B cell (primary cell): ENCODE measurements at regions not wholly inside any gene's neighbourhood (a gene's known extent, or its start where the extent isn't known, plus 50 kb on each side); places are given as distances from the start of the nearest gene placed in this dataset.

ENCODE experiments used
- ATAC-seq: fragments of 200-7000 bp; cut with Tn5 transposase; one replicate; pipeline ENCODE4 v1.10.0; 2021; ENCODE audit warnings: low read depth, mild to moderate bottlenecking, moderate number of reproducible peaks, moderate library complexity
- CTCF ChIA-PET: fragments of 350-600 bp; sonication (Branson Sonifier 250); formaldehyde crosslinking; loops from one replicate; lab custom pipeline; 2021; ENCODE audit warnings: antibody characterized with exemption, inconsistent platforms; lab: Charles Lee
- POLR2A ChIA-PET: fragments of 350-600 bp; sonication (Branson Sonifier 250); formaldehyde crosslinking; loops from one replicate; lab custom pipeline; 2021; ENCODE audit warnings: antibody characterized with exemption; lab: Charles Lee
- DNase-seq: peaks from one replicate; pipeline ENCODE4 v3.0.0; 2013
- H2AFZ ChIP-seq: 2 replicates; pipeline ENCODE4 v1.6.1; 2012; ENCODE audit warnings: mild to moderate bottlenecking, low read depth, low read length; ENCODE audit not compliant: insufficient read depth, poor library complexity, severe bottlenecking
- H3K27ac ChIP-seq, 2 donors: 1 replicate in 1 of 2; 2 replicates in 1 of 2; pipeline ENCODE4 v1.5.1; 2012 to 2013; ENCODE audit warnings: low read length in 2 of 2, mild to moderate bottlenecking in 2 of 2, moderate library complexity in 1 of 2
- H3K27me3 ChIP-seq, 4 experiments: fragments of 200-600 bp in 1 of 4; sonication (generic) in 1 of 4; replicated peaks in 1 of 4; 1 replicate in 2 of 4; 2 replicates in 2 of 4; pipeline versions ENCODE4 v1.6.1 to v1.7.0; 2013 to 2016; ENCODE audit warnings: low read length in 3 of 4, mild to moderate bottlenecking in 2 of 4, mixed read lengths in 1 of 4, moderate library complexity in 1 of 4; ENCODE audit not compliant: insufficient read depth in 4 of 4, control insufficient read depth in 3 of 4; ENCODE audit errors: control extremely low read depth in 1 of 4
- H3K36me3 ChIP-seq, 2 experiments: replicated peaks in 1 of 2; 1 replicate in 1 of 2; 2 replicates in 1 of 2; pipeline versions ENCODE4 v1.6.1 to v1.7.1; 2013; ENCODE audit warnings: low read length in 1 of 2; ENCODE audit not compliant: insufficient read depth in 2 of 2, control insufficient read depth in 1 of 2; ENCODE audit errors: control extremely low read depth in 1 of 2, extremely low read depth in 1 of 2
- H3K4me1 ChIP-seq, 2 donors: fragments of 200-600 bp in 1 of 2; sonication (generic) in 1 of 2; 1 replicate in 1 of 2; 2 replicates in 1 of 2; pipeline versions ENCODE4 v1.5.1 to v1.6.1; 2013 to 2017; ENCODE audit warnings: low read length in 2 of 2; ENCODE audit not compliant: control insufficient read depth in 2 of 2, insufficient read depth in 2 of 2
- H3K4me2 ChIP-seq: replicated peaks from 2 replicates; pipeline ENCODE3; 2012; ENCODE audit warnings: mild to moderate bottlenecking, low read depth, low read length; ENCODE audit not compliant: poor library complexity, severe bottlenecking
- H3K4me3 ChIP-seq, 5 experiments: fragments of 200-600 bp in 1 of 5; sonication (generic) in 1 of 5; 1 replicate in 3 of 5; 2 replicates in 2 of 5; pipeline versions ENCODE4 v1.5.1 to v1.7.0; 2011 to 2016; ENCODE audit warnings: low read length in 4 of 5, mild to moderate bottlenecking in 4 of 5, low read depth in 2 of 5, control low read depth in 1 of 5, moderate library complexity in 1 of 5; ENCODE audit not compliant: insufficient read depth in 1 of 5; ENCODE audit errors: control extremely low read depth in 1 of 5, extremely low read depth in 1 of 5
- H3K79me2 ChIP-seq: fragments of 200-600 bp; sonication (generic); one replicate; pipeline ENCODE4 v1.6.0; 2016; ENCODE audit warnings: low read length; ENCODE audit not compliant: control insufficient read depth, insufficient read depth
- H3K9ac ChIP-seq: fragments of 200-600 bp; sonication (generic); 2 replicates; pipeline ENCODE4 v1.6.1; 2017; ENCODE audit warnings: mild to moderate bottlenecking, low read length, moderate library complexity
- H3K9me3 ChIP-seq, 3 donors: one replicate each; pipeline versions ENCODE4 v1.6.1 to v1.7.1; 2013; ENCODE audit warnings: low read length in 2 of 3; ENCODE audit not compliant: control insufficient read depth in 2 of 3, insufficient read depth in 1 of 3; ENCODE audit errors: control extremely low read depth in 1 of 3
- H4K20me1 ChIP-seq: 2 replicates; pipeline ENCODE4 v1.6.0; 2012; ENCODE audit warnings: mild to moderate bottlenecking, low read length; ENCODE audit not compliant: insufficient read depth, control insufficient read depth, poor library complexity, severe bottlenecking
- H3K27ac Mint-ChIP-seq: one replicate; pipeline ENCODE4 v1.8.0; 2021; ENCODE audit warnings: mixed read lengths
- H3K27me3 Mint-ChIP-seq: one replicate; pipeline ENCODE4 v1.8.0; 2021; ENCODE audit warnings: mixed read lengths
- H3K4me1 Mint-ChIP-seq: one replicate; pipeline ENCODE4 v1.8.0; 2021; ENCODE audit warnings: mixed read lengths
- H3K4me3 Mint-ChIP-seq: one replicate; pipeline ENCODE4 v1.8.0; 2021; ENCODE audit warnings: mixed read lengths
- H3K9me3 Mint-ChIP-seq: one replicate; pipeline ENCODE4 v1.8.0; 2022; ENCODE audit warnings: mixed read lengths; ENCODE audit not compliant: insufficient read depth
- CTCF ChIP-seq: fragments of 200-600 bp; IDR thresholded peaks from one replicate; pipeline ENCODE4 v1.8.0; 2022; ENCODE audit warnings: antibody characterized with exemption, mild to moderate bottlenecking
- EZH2 ChIP-seq: IDR thresholded peaks from 2 replicates; pipeline ENCODE4 v1.6.1; 2012; ENCODE audit warnings: borderline replicate concordance, low read depth, mild to moderate bottlenecking, moderate library complexity, low read length; ENCODE audit not compliant: insufficient read depth, poor library complexity, severe bottlenecking
- WGBS: methylation state at CpG from one replicate; pipeline ENCODE4 v1.1.5; 2013; ENCODE audit warnings: missing lambda C conversion rate; ENCODE audit not compliant: insufficient coverage; 5-methylcytosine and 5-hydroxymethylcytosine counted together
- intact Hi-C: fragments of 100-400 bp; cut with micrococcal nuclease; formaldehyde crosslinking; loops from one replicate; pipeline ENCODE4 v1.10.0; 2022

GRCh38 chrX:39843318-39843717, 254.4 kb downstream of the BCOR start:
- ATAC-seq (no peak), DNase-seq (no peak)
- Histone ChIP-seq H3K9me3 (no peaks in the 10 kb centered on the region), H4K20me1 (no peaks in the 10 kb centered on the region), H2AFZ (no peak overlapping the region), H3K9ac (no peak overlapping the region), H3K36me3 (no peaks in the 10 kb centered on the region), H3K27ac (no peak overlapping the region), H3K27me3 (peaks cover 0 to 2% (median 0%) of the 10 kb centered on the region in 4 experiments), H3K4me1 (no peaks in the 10 kb centered on the region), H3K4me2 (no peak overlapping the region), H3K4me3 (no peak overlapping the region), H3K79me2 (no peaks in the 10 kb centered on the region)
- H3K27me3 Mint-ChIP-seq = peaks cover 15% of the 10 kb centered on the region
- TF ChIP-seq EZH2 (no peak), CTCF (no peak)
- intact Hi-C loops = no loop called here
- WGBS = 100% methylated on average over 2 of the region's 4 CpGs
- H3K9me3 Mint-ChIP-seq = no peaks in the 10 kb centered on the region
- H3K4me3 Mint-ChIP-seq = no peak overlapping the region
- ChIA-PET POLR2A (no interaction called here), CTCF (no interaction called here)
- H3K4me1 Mint-ChIP-seq = no peaks in the 10 kb centered on the region
- H3K27ac Mint-ChIP-seq = no peak overlapping the region

GRCh38 chrX:39845233-39845632, 252.5 kb downstream of the BCOR start:
- Histone ChIP-seq H3K36me3 (no peaks in the 10 kb centered on the region), H3K4me3 (no peak overlapping the region), H3K9me3 (no peaks in the 10 kb centered on the region), H3K27ac (no peak overlapping the region), H4K20me1 (no peaks in the 10 kb centered on the region), H3K4me2 (no peak overlapping the region), H3K27me3 (no peaks in the 10 kb centered on the region), H3K4me1 (no peaks in the 10 kb centered on the region), H3K9ac (no peak overlapping the region), H3K79me2 (no peaks in the 10 kb centered on the region), H2AFZ (no peak overlapping the region)
- H3K4me1 Mint-ChIP-seq = no peaks in the 10 kb centered on the region
- TF ChIP-seq CTCF = no peak
- TF ChIP-seq EZH2 = no peak
- peaks cover 19% of the 10 kb centered on the region for H3K27me3 Mint-ChIP-seq
- DNase-seq (no peak), ATAC-seq (no peak)
- H3K27ac Mint-ChIP-seq = no peak overlapping the region
- ChIA-PET POLR2A (no interaction called here), CTCF (no interaction called here)
- 94% methylated on average over 2 of the region's 9 CpGs for WGBS
- no peak overlapping the region for H3K4me3 Mint-ChIP-seq
- H3K9me3 Mint-ChIP-seq = no peaks in the 10 kb centered on the region
- intact Hi-C loops = no loop called here
